ENCODE measurements at regions not wholly inside any gene's neighbourhood (a gene's known extent, or its start where the extent isn't known, plus 50 kb on each side); places are given as distances from the start of the nearest gene placed in this dataset.

- Histone ChIP-seq H3K36me3 (ENCODE audit: insufficient read depth, low read length) (no peaks in the 10 kb centered on the region), H3F3A (ENCODE audit: insufficient read depth, low read length, poor library complexity, severe bottlenecking) (no peaks in the 10 kb centered on the region), H3K4me3 (ENCODE audit: low read length) (no peak overlapping the region), H3K9me2 (ENCODE audit: insufficient read depth, low read length) (no peaks in the 10 kb centered on the region), H3K27ac (ENCODE audit: low read length) (no peak overlapping the region), H2AFZ (ENCODE audit: low read depth, low read length) (no peak overlapping the region), H3K27me3 (ENCODE audit: insufficient read depth, low read depth, low read length) (no peaks in the 10 kb centered on the region), H3K4me2 (ENCODE audit: low read length) (no peak overlapping the region), H3K9ac (ENCODE audit: low read length) (no peak overlapping the region), H3K79me2 (replicated peaks; ENCODE audit: insufficient read depth, low read length) (no peaks in the 10 kb centered on the region), H3K9me3 (ENCODE audit: low read length) (no peaks in the 10 kb centered on the region), H4K20me1 (ENCODE audit: insufficient read depth) (no peaks in the 10 kb centered on the region)
- no peak for TF ChIP-seq CTCF (IDR thresholded peaks at IDR 0.05; ENCODE audit: poor library complexity, severe bottlenecking)
- no peak for TF ChIP-seq REST (IDR thresholded peaks at IDR 0.05; ENCODE audit: borderline replicate concordance)
- TF ChIP-seq EZH2 (IDR thresholded peaks at IDR 0.05; ENCODE audit: borderline replicate concordance, insufficient read depth, low read length, poor library complexity, severe bottlenecking): no peak
- no peak for TF ChIP-seq POLR2AphosphoS5 (IDR thresholded peaks at IDR 0.05)
- no peak for TF ChIP-seq SMC3 (conservative IDR thresholded peaks at IDR 0.05; ENCODE audit: poor library complexity)
- no peak for TF ChIP-seq EP300 (conservative IDR thresholded peaks at IDR 0.05; ENCODE audit: poor library complexity, severe bottlenecking)
- TF ChIP-seq TAF1 (IDR thresholded peaks at IDR 0.05; ENCODE audit: low read depth): no peak
- TF ChIP-seq MXI1 (conservative IDR thresholded peaks at IDR 0.05; ENCODE audit: poor library complexity, severe bottlenecking): no peak
- no peak for TF ChIP-seq RAD21 (conservative IDR thresholded peaks at IDR 0.05)
These were observed 53.0 kb upstream of the ROCK1 start for GRCh38 chr18:21164548-21165095.

GRCh38 chr18:21167641-21168377 is 56.2 kb upstream of the ROCK1 start:
- H3K36me3 ChIP-seq (ENCODE audit: insufficient read depth, low read length): no peaks in the 10 kb centered on the region

More at GRCh38 chr18:21167641-21168377, 56.2 kb upstream of the ROCK1 start:
- Histone ChIP-seq H3F3A (ENCODE audit: insufficient read depth, low read length, poor library complexity, severe bottlenecking) (no peaks in the 10 kb centered on the region), H3K4me3 (ENCODE audit: low read length) (peak overlapping the region; percentile 38), H3K27me3 (ENCODE audit: insufficient read depth, low read depth, low read length) (no peaks in the 10 kb centered on the region), H3K4me2 (ENCODE audit: low read length) (peak overlapping the region; percentile 46), H4K20me1 (ENCODE audit: insufficient read depth) (no peaks in the 10 kb centered on the region), H2AFZ (ENCODE audit: low read depth, low read length) (no peak overlapping the region), H3K27ac (ENCODE audit: low read length) (peak overlapping the region; percentile 52), H3K79me2 (replicated peaks; ENCODE audit: insufficient read depth, low read length) (no peaks in the 10 kb centered on the region), H3K9ac (ENCODE audit: low read length) (no peak overlapping the region), H3K9me3 (ENCODE audit: low read length) (no peaks in the 10 kb centered on the region), H3K9me2 (ENCODE audit: insufficient read depth, low read length) (no peaks in the 10 kb centered on the region)
- no peak for TF ChIP-seq RAD21 (conservative IDR thresholded peaks at IDR 0.05)
- peak; percentile 30 for TF ChIP-seq POLR2AphosphoS5 (IDR thresholded peaks at IDR 0.05)
- TF ChIP-seq EZH2 (IDR thresholded peaks at IDR 0.05; ENCODE audit: borderline replicate concordance, insufficient read depth, low read length, poor library complexity, severe bottlenecking): no peak
- TF ChIP-seq EP300 (conservative IDR thresholded peaks at IDR 0.05; ENCODE audit: poor library complexity, severe bottlenecking): peak; percentile 52
- TF ChIP-seq MXI1 (conservative IDR thresholded peaks at IDR 0.05; ENCODE audit: poor library complexity, severe bottlenecking): no peak

Measured in neural cell (in vitro differentiated cells).